ENCODE measurements at regions not wholly inside any gene's neighbourhood (a gene's known extent, or its start where the extent isn't known, plus 50 kb on each side); places are given as distances from the start of the nearest gene placed in this dataset.

DNA sequence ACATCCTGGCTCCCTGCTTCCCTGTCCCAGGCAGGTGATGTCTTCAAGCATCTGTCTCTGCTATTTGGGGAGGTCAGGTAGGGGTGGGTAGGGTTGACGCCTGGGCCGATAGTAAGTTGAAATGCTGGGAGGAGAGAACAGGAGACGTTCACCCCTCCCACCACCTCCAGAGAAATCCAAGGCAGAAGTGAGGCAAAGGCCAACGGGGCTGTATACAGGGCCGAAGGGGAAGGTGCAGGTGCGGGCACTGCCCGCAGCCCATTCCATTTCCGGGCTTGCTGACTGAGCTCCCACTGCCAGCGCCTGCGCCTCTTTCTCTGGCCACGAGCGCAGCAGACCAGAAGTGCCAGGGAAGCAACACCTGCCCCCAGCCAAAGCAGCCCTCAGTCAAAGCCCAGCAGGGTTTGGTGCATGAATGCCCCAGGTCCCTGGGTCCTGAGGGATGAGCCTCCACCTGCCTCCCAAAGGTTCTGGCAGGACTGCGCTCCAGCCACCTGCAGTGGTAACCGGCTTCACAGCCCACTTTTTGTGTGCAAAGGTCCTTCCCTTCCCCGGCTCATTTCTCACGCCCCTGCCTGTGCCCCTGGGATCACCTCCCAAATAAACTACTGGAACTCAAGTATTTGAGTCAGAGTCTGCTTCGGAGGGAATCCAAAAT is 127.6 kb upstream of the TNRC6C start:
- no peaks in the 10 kb centered on the region for H3K36me3 ChIP-seq
- TF ChIP-seq, protein P1, sequence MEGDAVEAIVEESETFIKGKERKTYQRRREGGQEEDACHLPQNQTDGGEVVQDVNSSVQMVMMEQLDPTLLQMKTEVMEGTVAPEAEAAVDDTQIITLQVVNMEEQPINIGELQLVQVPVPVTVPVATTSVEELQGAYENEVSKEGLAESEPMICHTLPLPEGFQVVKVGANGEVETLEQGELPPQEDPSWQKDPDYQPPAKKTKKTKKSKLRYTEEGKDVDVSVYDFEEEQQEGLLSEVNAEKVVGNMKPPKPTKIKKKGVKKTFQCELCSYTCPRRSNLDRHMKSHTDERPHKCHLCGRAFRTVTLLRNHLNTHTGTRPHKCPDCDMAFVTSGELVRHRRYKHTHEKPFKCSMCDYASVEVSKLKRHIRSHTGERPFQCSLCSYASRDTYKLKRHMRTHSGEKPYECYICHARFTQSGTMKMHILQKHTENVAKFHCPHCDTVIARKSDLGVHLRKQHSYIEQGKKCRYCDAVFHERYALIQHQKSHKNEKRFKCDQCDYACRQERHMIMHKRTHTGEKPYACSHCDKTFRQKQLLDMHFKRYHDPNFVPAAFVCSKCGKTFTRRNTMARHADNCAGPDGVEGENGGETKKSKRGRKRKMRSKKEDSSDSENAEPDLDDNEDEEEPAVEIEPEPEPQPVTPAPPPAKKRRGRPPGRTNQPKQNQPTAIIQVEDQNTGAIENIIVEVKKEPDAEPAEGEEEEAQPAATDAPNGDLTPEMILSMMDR (IDR thresholded peaks at IDR 0.05), result no peak
- intact Hi-C loops (cut with DNase I), result loop anchor here in 5 of 10 donors (2.0 to 10.0 kb wide), 3 partner anchors 51 to 128 kb away; partner anchors contain the start of gene TNRC6C (in 1 of the 5)
- WGBS, 2 donors, result 70 to 73% methylated on average over 17 of the region's 17 CpGs
- peaks cover 0 to 3% (median 0%) of the 10 kb centered on the region in 7 donors for H3K27me3 ChIP-seq
- peak overlapping the region; percentile 84 to 99 (median 94) for H3K27ac ChIP-seq
- no peaks in the 10 kb centered on the region for H3K9me3 ChIP-seq
- peak in 4 of 8 donors; percentile 5 to 25 (median 15) for ATAC-seq
- H3K4me1 ChIP-seq, result peaks cover 28 to 74% (median 46%) of the 10 kb centered on the region in 9 donors
- no peak for DNase-seq
- no peak overlapping the region for H3K4me3 ChIP-seq

GRCh38 chr17:77831474-77832179 is 126.9 kb upstream of the TNRC6C start:
- intact Hi-C loops (cut with DNase I), result loop anchor here in 5 of 10 donors (2.0 to 10.0 kb wide), 3 partner anchors 51 to 127 kb away; partner anchors contain the start of gene TNRC6C (in 1 of the 5)
- H3K36me3 ChIP-seq, result no peaks in the 10 kb centered on the region
- DNase-seq (no peak), ATAC-seq (peak in 4 of 8 donors; percentile 9 to 43 (median 28))
- peak overlapping the region; percentile 84 to 99 (median 94) for H3K27ac ChIP-seq
- 66 to 78% methylated on average over 17 of the region's 17 CpGs for WGBS, 2 donors
- H3K9me3 ChIP-seq, result no peaks in the 10 kb centered on the region
- peaks cover 28 to 76% (median 51%) of the 10 kb centered on the region in 9 donors for H3K4me1 ChIP-seq
- peaks cover 0 to 3% (median 0%) of the 10 kb centered on the region in 7 donors for H3K27me3 ChIP-seq
- TF ChIP-seq, protein P1 (IDR thresholded peaks at IDR 0.05), result no peak
- H3K4me3 ChIP-seq, result no peak overlapping the region

DNA sequence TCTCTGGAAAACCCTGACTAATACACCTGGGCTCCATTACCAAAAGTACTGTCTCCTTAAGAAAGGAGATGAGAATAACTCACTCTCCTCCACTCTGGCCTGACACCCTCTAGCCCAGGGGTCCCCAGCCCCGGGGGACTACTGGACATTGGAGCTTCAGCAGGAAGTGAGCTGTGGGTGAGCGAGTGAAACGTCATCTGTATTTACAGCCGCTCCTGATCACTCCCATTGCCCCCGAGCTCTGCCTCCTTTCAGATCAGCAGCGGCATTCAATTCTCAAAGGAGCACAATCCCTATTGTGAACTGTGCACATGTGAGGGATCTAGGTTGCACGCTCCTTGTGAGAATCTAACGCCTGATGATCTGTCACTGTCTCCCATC is 126.3 kb upstream of the TNRC6C start:
- no peaks in the 10 kb centered on the region for H3K36me3 ChIP-seq
- TF ChIP-seq, protein P1 (IDR thresholded peaks at IDR 0.05), result no peak
- H3K9me3 ChIP-seq, result no peaks in the 10 kb centered on the region
- DNase-seq (no peak), ATAC-seq (no peak)
- peaks cover 28 to 77% (median 52%) of the 10 kb centered on the region in 9 donors for H3K4me1 ChIP-seq
- peaks cover 0 to 3% (median 0%) of the 10 kb centered on the region in 7 donors for H3K27me3 ChIP-seq
- intact Hi-C loops (cut with DNase I), result loop anchor here in 4 of 10 donors (5.0 to 10.0 kb wide), 2 partner anchors 50 to 53 kb away; no protein-coding TSS in a partner anchor
- H3K27ac ChIP-seq, result peak overlapping the region; percentile 42 to 99 (median 94)
- no peak overlapping the region for H3K4me3 ChIP-seq
- WGBS, 2 donors, result 77 to 83% methylated on average over 8 of the region's 8 CpGs

GRCh38 chr17:77833769-77834168 is 124.7 kb upstream of the TNRC6C start:
- Histone ChIP-seq H3K4me1 (peaks cover 28 to 65% (median 48%) of the 10 kb centered on the region in 9 donors), H3K27ac (peak overlapping the region in 1 of 10 donors; percentile 70), H3K27me3 (peaks cover 0 to 3% (median 0%) of the 10 kb centered on the region in 7 donors), H3K9me3 (no peaks in the 10 kb centered on the region), H3K36me3 (no peaks in the 10 kb centered on the region), H3K4me3 (no peak overlapping the region)
- WGBS, 2 donors, result 92 to 94% methylated on average over 5 of the region's 5 CpGs
- intact Hi-C loops (cut with DNase I), result loop anchor here in 4 of 10 donors (5.0 to 10.0 kb wide), 2 partner anchors 49 to 51 kb away; no protein-coding TSS in a partner anchor
- TF ChIP-seq, protein P1 (IDR thresholded peaks at IDR 0.05), result no peak
- ATAC-seq (no peak), DNase-seq (no peak)
